AG10803 (cell line): ENCODE measurements at regions not wholly inside any gene's neighbourhood (a gene's known extent, or its start where the extent isn't known, plus 50 kb on each side); places are given as distances from the start of the nearest gene placed in this dataset.
A peak's percentile ranks its signal among the peaks of the same experiment; 100 is the strongest.

ENCODE experiments used
- DNase-seq: peaks from one replicate; pipeline ENCODE4 v3.0.0; 2010; ENCODE audit warnings: low read depth
- H3K4me3 ChIP-seq: 2 replicates; pipeline ENCODE4 v1.5.1; 2011; ENCODE audit warnings: mild to moderate bottlenecking, low read length, control low read depth
- TF ChIP-seq, protein P1 (sequence below): conservative IDR thresholded peaks from 2 replicates; pipeline ENCODE4 v1.5.1; 2011; ENCODE audit warnings: mild to moderate bottlenecking, low read length, control low read depth, inconsistent platforms

DNA sequence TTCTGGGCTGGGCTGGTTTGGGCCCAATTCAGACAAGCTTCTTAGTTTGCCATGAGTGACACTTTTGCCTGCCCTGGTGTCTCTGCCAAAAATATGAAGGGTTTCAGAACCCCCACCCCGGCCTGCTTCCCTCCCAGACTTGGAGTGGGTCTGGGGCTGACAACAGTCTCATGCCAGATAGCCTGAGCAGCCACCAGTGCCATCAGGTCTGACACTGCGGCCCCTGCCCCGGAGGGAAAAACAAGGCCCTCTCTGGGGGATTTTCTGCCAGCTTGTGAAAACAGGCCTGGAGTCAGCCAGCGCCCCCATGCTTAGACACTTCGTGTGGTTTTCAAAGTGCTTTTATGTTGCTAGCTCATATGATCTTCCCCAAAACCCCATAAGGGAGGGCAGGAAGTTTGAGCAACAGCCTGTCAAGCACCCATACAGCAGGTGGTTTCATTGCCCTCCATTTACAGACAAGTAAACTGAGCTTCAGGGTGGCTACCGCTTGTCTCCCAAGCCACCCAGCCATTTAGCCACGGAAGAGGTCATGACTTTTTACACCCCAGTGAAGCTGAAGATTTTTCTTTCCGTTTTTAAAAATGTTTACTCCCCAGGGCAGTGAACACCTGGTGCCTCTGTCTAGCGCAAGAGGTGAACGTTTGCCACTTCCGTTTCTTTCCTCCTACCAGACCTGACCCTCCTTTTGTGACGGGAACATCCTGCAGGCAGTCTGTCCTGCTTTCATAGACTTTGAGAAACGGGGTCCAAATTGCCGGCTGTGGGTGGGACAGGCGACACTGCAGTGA is 300.6 kb downstream of the SEC14L1 start:
- TF ChIP-seq, protein P1, sequence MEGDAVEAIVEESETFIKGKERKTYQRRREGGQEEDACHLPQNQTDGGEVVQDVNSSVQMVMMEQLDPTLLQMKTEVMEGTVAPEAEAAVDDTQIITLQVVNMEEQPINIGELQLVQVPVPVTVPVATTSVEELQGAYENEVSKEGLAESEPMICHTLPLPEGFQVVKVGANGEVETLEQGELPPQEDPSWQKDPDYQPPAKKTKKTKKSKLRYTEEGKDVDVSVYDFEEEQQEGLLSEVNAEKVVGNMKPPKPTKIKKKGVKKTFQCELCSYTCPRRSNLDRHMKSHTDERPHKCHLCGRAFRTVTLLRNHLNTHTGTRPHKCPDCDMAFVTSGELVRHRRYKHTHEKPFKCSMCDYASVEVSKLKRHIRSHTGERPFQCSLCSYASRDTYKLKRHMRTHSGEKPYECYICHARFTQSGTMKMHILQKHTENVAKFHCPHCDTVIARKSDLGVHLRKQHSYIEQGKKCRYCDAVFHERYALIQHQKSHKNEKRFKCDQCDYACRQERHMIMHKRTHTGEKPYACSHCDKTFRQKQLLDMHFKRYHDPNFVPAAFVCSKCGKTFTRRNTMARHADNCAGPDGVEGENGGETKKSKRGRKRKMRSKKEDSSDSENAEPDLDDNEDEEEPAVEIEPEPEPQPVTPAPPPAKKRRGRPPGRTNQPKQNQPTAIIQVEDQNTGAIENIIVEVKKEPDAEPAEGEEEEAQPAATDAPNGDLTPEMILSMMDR = no peak
- DNase-seq = no peak
- no peak overlapping the region for H3K4me3 ChIP-seq

DNA sequence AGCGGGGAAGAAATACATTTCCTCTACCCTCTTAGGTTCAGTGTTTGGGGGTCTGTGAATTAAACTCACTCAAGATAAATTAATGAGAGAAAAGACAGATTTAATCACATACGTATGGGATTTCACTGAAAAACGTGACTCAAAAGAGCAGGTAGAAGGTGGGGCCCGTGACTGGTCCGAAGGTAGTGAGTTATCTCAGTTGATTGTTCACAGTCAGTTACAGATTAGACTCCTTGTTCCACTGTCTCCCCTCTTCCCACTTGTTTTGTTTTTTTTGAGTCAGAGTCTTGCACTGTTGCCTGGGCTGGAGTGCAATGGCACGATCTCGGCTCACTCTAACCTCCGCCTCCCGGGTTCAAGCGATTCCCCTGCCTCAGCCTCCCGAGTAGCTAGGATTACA is 301.2 kb downstream of the SEC14L1 start:
- no peak overlapping the region for H3K4me3 ChIP-seq
- TF ChIP-seq, protein P1 = no peak
- no peak for DNase-seq

DNA sequence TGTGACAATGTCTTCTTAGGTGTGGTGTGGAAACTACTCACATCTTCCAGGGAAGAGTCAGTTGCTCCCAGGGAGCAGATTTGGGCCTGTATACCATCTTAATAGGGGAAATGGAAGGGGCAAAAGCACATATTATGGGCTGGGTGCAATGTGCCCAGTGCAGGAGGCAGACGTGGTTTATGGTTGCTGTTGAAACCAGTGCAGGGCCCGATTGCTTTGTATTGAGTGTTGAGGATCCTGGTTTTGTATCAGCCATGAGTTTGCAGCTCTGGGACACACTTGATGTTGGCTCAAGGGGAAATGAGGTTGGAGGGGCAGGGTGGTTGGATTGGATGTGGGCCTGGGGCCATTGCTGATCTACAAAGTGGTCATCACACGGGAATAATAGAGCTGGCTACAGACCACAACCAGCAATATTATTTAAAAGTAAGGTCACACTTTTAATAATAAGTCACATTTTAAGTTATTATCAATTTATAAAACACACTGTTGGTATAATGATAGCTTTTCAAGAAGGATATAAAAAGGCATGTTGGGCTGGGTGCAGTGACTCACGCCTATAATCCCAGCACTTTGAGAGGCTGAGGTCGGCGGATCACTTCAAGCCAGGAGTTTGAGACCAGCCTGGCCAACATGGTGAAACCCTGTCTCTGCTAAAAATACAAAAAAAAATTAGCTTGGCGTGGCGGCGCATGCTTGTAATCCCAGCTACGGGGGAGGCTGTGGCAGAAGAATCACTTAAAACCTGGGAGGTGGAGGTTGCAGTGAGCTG is 302.4 kb downstream of the SEC14L1 start:
- no peak for DNase-seq
- TF ChIP-seq, protein P1 = no peak
- H3K4me3 ChIP-seq = no peak overlapping the region

DNA sequence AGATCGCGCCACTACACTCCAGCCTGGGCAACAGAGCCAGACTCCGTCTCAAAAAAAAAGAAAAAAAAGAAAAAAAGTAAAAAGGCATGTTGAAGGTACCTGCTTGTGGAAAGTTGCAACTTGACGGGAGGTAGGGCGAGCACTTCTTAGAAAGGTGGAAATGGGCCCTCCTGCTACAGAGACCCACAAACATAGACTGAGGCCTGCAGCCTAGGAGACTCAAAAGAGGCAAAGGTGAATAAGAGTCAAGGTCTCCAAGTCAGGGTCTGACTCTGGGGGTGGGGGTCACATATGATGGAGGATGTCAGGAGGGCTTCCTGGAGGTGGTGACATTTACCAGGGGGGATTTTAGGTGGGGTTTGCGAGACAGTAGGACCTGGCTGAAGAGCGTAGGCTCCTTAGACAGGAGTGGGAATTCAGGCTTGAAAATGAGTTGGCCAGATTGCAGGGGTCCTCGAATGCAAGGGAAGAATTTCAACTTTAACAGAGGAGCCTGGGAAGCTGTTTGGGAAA is 303.0 kb downstream of the SEC14L1 start:
- TF ChIP-seq, protein P1 = no peak
- no peak for DNase-seq
- H3K4me3 ChIP-seq = no peak overlapping the region

DNA sequence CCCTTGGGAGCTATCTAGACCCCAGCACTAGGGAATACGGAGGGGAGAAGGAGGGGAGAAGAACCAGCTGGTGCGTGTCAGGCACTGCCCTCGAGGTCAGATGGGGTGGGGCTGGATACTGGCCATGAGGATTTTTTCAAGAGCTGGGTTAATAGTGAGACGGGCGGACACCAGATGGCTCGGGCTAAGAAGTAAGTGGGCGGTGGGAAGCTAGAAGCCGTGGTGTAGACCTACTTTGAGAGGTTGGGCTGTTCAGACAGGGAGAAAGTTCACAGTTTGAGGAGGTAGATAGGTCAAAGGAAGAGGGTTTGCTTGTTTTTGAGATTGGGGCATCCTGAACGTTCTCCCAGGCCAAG is 303.8 kb downstream of the SEC14L1 start:
- DNase-seq = peak; percentile 71
- TF ChIP-seq, protein P1 = no peak
- H3K4me3 ChIP-seq = no peak overlapping the region

DNA sequence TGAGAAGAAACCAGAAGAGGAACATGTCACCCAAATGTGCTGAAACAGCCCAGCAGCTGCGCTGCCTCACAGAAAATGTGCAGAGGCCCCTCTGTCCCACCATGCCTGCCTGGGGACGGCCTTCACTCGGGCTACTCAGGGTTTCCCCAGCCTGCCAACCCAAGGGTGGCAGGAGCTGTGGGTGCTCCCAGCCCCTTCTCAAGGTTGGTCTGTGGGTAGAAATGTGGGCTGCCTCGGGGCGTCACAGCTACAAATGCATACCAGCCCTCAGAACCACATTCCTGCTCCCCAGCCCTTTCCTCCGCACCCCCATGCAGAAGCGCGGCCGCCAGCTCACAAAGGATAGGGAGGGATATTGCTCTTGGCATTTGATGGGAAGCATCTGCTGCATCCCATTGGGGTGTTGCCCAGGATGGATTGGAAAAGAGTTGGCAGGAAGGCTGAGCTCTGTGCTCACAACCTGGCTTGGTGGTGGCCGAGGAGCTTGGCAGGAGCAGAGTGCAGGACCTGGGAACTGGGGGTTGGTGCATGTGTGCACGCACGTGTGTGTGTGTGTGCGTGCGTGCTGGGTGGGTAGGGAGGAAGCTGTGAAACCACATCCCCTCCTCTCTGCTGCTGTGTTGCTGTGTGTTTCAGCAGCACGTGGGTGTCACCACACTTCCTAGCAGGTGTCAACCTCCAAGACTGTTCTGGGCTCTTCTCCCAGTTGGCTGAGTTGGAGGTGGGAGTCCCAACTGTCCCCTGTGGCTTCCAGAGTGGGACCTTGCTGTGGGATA is 304.4 kb downstream of the SEC14L1 start:
- peak; percentile 96 for DNase-seq
- H3K4me3 ChIP-seq = no peak overlapping the region
- TF ChIP-seq, protein P1 = no peak
